Hepatocyte (in vitro differentiated cells): ENCODE measurements at regions not wholly inside any gene's neighbourhood (a gene's known extent, or its start where the extent isn't known, plus 50 kb on each side); places are given as distances from the start of the nearest gene placed in this dataset.

ENCODE experiments used
- EZH2 ChIP-seq: fragments of 200-600 bp; sonication (generic); IDR thresholded peaks from 2 replicates; pipeline ENCODE4 v1.6.1; 2016; ENCODE audit warnings: antibody characterized with exemption, mild to moderate bottlenecking, borderline replicate concordance
- TF ChIP-seq, protein P1 (sequence below): fragments of 200-600 bp; sonication (generic); IDR thresholded peaks from 2 replicates; pipeline ENCODE4 v1.5.1; 2016; ENCODE audit warnings: antibody characterized with exemption, mild to moderate bottlenecking; ENCODE audit not compliant: poor library complexity

- TF ChIP-seq, protein P1, sequence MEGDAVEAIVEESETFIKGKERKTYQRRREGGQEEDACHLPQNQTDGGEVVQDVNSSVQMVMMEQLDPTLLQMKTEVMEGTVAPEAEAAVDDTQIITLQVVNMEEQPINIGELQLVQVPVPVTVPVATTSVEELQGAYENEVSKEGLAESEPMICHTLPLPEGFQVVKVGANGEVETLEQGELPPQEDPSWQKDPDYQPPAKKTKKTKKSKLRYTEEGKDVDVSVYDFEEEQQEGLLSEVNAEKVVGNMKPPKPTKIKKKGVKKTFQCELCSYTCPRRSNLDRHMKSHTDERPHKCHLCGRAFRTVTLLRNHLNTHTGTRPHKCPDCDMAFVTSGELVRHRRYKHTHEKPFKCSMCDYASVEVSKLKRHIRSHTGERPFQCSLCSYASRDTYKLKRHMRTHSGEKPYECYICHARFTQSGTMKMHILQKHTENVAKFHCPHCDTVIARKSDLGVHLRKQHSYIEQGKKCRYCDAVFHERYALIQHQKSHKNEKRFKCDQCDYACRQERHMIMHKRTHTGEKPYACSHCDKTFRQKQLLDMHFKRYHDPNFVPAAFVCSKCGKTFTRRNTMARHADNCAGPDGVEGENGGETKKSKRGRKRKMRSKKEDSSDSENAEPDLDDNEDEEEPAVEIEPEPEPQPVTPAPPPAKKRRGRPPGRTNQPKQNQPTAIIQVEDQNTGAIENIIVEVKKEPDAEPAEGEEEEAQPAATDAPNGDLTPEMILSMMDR, result no peak
- TF ChIP-seq EZH2, result no peak
These were observed 335.9 kb downstream of the ATP23 start for GRCh38 chr12:58277231-58277630.
